COLO829 (cell line): ENCODE measurements at regions not wholly inside any gene's neighbourhood (a gene's known extent, or its start where the extent isn't known, plus 50 kb on each side); places are given as distances from the start of the nearest gene placed in this dataset.

Experiments used
- DNase-seq: peaks from one replicate; pipeline ENCODE4 v3.0.0; 2012; ENCODE audit warnings: low spot score

GRCh38 chr3:40996382-40996781 is 202.9 kb upstream of the CTNNB1 start:
- DNase-seq: no peak

GRCh38 chr3:40996827-40997710 is 202.2 kb upstream of the CTNNB1 start:
- no peak for DNase-seq

GRCh38 chr3:40997711-40998519 is 201.4 kb upstream of the CTNNB1 start:
- DNase-seq: no peak

DNA sequence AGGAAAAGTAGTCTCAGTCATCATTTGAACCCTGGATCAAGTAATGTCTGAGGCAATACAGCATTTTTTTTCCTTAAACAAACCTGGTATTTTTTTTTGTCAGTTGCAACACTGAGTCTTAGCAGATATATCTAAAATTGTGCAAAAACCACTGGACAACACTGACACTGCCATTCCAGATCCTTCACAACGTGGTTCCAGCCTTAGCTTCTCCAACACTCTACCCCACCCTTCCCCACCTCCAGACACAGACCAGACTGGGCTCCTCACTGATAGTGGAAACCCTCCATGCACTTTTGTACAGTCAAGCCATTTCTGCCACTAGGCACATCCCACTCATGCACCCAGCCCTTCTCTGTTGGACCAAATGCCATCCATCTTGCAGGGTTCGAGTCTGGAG is 199.6 kb upstream of the CTNNB1 start:
- no peak for DNase-seq

- no peak for DNase-seq
Measured at GRCh38 chr3:41000471-41000870, 198.8 kb upstream of the CTNNB1 start.

DNA sequence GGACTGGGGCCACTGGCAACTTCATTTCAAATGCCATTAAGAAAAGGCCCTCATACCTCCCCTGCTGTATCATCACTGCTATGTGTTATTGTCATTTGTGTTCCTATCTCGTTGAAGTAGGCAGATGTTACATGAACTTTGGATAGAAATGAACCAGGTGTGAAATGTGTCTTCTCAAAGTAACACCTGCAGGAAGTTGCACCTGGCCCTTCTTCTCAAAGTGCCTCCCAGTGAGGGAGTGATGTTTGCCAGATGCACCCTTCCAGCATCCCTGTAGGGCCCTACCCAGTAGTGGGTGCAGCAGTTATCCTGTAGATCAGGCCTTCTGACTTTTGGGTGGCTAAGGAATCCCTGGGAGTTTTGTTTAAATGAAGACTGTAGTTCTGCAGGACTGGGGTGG is 197.7 kb upstream of the CTNNB1 start:
- no peak for DNase-seq

- DNase-seq: no peak
Measured at GRCh38 chr3:41002104-41002503, 197.2 kb upstream of the CTNNB1 start.

GRCh38 chr3:41007399-41007798 is 191.9 kb upstream of the CTNNB1 start:
- DNase-seq: no peak

- DNase-seq: no peak
Measured at GRCh38 chr3:41011854-41012253, 187.5 kb upstream of the CTNNB1 start.

DNA sequence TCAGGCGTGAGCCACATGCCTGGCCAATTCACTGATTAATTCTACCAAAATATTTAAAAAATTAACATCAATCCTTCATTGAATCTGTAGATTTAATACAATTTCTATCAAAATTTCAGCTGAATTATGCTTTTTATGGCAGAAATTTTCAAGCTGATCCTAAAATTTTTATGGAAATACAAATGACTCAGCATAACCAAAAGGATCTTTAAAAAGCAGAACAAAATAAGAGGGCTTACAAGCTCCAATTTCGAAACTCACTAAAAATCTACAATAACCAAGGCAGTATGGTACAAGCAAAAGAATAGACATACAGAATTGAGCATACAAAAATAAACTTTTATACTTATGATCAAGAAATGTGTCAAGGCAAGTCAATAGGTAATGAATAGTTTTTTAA is 180.4 kb upstream of the CTNNB1 start:
- DNase-seq: no peak

GRCh38 chr3:41024031-41024836 is 175.1 kb upstream of the CTNNB1 start:
- peak; percentile 31 for DNase-seq

GRCh38 chr3:41026394-41027177 is 172.7 kb upstream of the CTNNB1 start:
- DNase-seq: peak; percentile 90

GRCh38 chr3:41029356-41029755 is 169.9 kb upstream of the CTNNB1 start:
- DNase-seq: no peak

DNA sequence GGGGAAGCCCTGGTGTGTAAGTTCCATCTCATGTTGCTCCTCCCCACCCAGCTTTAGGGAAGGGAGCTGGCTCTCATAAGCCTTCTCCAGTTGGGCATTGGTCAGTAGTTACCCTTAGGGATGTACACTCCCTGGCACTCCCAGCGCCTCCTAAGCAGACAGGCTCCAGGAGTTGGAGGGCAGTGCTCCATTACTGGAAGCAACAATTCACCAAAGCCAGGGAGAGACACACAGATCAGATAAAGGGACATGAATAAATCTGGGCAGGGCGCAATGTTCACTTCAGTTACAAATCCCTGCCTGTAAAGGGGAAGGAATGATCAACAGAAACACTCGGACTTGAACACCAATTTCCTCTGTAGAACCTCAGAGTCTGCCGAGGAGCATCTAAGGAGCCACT is 169.1 kb upstream of the CTNNB1 start:
- DNase-seq: no peak

GRCh38 chr3:41031401-41031800 is 167.9 kb upstream of the CTNNB1 start:
- DNase-seq: no peak

DNA sequence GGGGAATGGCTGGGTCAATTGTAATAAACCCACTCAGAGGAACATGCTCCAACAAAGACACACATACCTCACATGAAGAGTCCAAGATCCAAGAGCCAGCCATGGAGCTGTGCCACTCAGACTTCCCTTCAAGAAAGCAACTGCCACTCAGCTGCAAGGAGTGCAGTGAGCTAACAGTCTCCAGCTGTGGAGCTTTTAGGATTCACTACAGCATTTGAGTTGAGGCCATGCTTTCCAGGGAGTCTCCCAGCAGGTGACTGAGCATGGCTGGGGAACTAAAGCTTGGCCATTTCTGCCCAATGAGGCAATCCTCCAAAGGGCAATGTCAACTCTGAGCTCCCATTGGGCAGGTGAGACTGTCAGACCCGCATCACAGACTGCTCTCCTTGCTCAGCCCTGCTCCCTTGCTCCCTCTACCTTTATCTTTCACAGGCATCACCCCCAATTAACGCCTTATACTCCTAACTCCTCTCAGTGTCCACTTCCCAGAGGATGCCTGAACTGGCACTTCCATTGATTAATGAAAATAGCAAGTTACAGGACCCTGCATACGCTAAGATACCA is 165.3 kb upstream of the CTNNB1 start:
- no peak for DNase-seq

DNA sequence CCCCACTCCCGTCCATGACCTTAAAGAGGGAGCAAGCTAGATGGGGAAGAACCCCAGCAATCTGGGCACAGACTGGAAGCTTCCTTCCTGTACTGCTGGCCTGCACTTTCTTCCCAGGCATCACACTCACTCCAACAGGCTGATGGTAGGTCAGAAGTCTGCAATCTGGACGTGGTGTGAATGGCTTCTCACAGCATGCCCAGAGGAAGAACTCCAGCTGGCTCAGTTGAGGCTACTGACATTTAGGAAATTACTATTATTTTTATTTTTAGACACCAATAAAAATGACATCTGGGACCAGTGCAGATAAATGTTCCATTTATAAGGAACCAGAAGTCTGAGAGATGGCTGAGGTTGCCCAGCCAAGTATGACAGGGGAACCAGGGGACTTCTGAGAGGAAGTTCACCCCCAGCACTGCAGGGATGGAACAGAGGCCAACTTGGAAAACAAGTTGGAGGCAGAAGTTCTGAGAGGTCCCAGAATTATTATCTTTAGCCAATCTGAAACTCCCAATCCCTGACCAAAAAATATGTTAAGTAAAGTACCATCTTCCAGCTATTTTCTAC is 163.8 kb upstream of the CTNNB1 start:
- no peak for DNase-seq

- no peak for DNase-seq
Measured at GRCh38 chr3:41037651-41038334, 161.5 kb upstream of the CTNNB1 start.

- no peak for DNase-seq
Measured at GRCh38 chr3:41040256-41040655, 159.0 kb upstream of the CTNNB1 start.

DNA sequence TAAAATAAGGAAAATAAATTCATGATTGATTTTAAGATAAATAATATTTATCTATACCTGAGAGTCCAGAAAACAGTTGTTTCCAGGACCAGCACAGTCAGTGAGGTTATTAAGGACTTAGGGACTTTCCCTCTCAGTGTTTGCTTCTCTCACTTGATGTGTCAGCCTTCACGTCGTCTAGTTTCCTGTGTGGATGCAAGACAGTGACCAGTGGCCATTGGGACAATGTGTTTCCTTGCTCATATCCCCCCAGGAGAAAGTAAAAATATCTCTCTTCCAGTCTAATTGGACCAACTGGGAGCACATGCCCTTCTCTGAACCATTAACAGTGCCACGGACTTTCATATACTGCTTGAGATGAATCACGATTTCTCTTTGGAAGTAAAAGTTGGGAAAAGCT is 157.8 kb upstream of the CTNNB1 start:
- no peak for DNase-seq
